AML-193 (cell line): ENCODE measurements at regions not wholly inside any gene's neighbourhood (a gene's known extent, or its start where the extent isn't known, plus 50 kb on each side); places are given as distances from the start of the nearest gene placed in this dataset.

Experiments used
- DNase-seq, 2 experiments: peaks; one replicate each; lab custom pipeline; 2025; lab: John Stamatoyannopoulos, UW

- DNase-seq: no peak
Observed at GRCh38 chr2:136404925-136405324, 287.0 kb upstream of the CXCR4 start.

GRCh38 chr2:136404176-136404575 lies 286.2 kb upstream of the CXCR4 start:
- no peak for DNase-seq

- no peak for DNase-seq
Observed at GRCh38 chr2:136402281-136402680, 284.3 kb upstream of the CXCR4 start.

GRCh38 chr2:136399667-136400289 lies 281.8 kb upstream of the CXCR4 start:
- DNase-seq: no peak

DNA sequence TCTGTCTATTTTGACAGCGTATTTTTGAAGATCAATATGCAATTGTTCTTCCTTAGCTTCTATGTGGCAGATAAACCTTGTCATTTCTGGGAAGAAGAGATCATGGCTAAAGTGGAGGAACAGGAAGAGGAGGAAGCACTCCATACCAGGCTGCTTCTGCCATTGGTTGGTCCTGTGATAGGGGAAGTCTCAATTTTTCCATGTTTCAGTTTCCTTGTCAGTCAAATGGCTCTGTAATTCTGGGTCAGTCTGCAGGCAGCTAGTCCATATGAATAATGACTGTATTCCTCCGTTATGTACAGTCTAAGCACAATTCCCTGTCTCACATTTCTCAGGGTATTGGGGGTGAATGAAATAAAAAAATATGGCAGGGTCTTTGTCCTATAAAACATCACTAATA lies 277.6 kb upstream of the CXCR4 start:
- no peak for DNase-seq

GRCh38 chr2:136394136-136395060 lies 276.4 kb upstream of the CXCR4 start:
- DNase-seq: no peak

DNA sequence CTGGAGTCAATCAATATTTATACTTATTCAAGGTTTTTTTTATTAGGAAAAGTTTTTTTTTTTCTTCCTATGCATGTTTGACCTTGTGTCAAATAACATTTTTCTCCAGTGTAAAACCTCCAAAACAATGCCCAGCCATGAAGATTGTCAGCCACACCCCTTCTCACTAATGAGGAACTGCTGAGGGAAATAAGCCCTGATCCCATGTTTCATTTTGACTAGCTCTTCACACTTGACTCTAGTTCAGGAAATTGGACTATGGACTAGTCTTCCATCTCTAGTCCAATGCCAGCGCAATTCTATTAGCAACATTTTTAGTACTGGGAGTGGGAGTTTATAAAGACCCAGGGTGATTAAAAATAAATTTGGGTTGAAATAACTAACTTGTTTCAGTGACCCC lies 275.6 kb upstream of the CXCR4 start:
- no peak for DNase-seq

DNA sequence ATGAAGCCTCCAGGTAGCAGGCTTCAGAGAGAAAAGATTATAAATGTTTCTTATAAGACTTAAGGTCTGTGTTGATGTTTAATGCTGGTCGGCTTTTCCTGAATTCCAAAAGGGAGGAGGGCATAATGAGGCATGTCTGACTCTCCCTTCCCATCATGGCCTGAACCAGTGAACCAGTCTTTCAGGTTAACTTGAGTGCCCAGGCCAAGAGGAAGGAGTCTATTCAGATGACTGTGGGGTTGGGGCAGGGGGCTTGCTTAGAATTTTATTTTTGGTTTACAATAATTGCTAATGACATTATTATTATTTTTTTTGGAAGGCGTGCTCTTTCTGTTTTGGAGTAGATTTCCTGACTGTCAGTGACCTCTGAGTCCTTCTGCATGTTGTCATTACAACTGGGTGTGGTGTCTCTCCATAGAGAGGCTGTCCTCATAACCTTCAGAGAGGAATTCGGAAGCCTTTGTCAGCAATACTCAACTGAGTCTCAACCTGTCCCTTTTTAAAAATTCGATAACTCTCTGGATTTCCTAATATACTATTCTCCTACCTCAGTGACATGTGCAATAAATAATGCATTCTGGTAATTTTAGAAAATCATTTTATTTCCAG lies 275.1 kb upstream of the CXCR4 start:
- DNase-seq: no peak

DNA sequence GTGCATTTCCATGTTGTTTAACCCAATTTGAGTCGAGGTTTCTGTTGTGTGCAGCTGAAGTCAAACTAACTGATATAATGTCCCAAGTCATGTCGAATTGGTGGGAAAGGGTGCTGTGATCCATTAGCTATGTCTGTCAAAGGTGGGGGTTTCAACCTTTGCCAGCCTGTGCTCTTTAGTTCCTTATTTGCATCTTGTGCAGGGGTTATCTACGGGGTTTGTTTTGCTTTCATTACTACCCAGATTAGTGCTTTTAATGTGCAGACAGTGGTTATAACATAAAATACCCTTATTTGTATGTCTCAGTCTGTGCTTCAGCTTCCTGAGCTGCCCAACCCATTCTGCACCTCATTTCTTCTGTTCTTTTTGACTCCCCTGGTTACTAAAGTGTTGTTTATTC lies 271.9 kb upstream of the CXCR4 start:
- no peak for DNase-seq

DNA sequence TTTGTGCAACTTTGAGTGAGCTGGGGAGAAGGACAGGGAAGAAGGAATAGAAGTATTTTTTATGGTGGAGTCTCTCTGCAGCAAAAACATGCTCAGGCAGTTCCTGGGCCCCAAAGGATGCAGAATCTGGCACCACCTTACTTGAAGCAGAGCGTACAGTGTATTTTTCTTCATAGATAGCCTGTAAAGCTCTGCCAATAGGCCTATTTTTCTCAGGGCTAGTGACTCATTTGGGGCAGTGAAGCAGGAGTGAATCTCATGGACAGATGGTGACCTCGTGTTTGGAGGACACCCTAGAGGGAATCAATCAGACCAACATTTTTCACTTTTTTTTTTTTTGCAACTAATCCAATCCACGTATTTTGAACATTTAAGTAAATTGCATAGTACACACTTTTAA lies 268.1 kb upstream of the CXCR4 start:
- no peak for DNase-seq

- peak; percentile 66 to 69 for DNase-seq
Observed at GRCh38 chr2:136384531-136385303, 266.8 kb upstream of the CXCR4 start.

DNA sequence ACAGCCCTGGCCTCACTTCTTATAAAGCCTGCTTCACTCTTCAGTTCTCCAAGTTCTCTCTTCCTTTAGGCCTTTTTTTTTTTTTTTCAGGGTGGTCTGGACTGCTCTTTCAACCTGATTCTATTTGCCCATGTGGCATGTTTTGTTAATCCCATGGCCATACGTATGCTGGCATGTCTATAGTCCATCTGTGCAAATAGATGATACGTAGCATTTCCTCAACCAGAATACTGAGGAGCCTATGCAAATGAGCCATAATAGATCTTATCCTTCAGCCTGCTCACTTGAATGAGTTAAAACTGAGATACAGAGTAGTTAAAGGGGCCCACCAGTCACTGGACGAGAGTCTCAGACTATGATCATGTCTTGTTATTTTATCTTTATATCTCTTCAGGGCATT lies 265.2 kb upstream of the CXCR4 start:
- DNase-seq: no peak

DNA sequence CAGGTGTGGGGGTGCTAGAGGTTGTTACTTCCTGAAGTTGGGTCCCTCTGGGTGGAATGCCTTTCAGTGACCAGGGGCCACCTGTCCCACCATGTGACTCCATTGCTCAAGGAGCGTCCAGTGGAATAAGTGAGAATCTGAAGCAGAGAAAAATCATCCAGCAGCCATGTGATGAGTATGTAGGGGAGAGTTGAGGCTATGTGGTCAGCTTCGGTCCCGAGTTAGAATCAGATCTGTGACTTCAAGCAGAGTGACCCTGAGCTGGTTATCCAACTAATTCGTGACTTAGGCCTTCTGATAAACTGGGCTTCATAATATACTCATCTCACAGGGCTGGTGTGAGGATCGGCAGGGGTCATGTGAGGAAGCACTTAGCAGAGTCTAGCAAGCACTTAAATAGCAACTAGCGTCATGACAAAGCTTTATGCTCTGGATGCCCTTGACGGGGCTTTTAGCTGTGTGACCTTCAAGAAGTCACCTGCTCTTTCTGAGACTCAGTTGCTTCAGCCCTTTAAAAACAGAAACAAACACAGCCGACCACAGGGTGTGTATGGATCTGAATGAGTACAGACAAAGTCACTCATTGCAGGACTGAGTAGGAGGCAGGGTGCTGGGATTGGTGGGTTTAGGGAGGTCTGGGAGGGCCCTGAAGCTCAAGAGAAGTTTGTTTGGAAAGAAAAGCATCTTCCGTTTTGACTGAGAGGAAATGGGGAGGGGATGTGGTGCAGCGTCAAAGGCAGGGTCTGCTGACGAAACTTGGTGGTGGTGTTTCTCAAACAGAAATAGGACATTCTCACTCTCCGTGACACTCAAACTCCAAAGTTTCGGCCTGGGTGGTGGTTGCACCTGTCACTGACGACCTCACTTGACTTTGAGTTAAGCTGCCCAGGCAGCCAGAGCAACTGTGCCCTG lies 264.0 kb upstream of the CXCR4 start:
- DNase-seq: peak; percentile 83 to 89

DNA sequence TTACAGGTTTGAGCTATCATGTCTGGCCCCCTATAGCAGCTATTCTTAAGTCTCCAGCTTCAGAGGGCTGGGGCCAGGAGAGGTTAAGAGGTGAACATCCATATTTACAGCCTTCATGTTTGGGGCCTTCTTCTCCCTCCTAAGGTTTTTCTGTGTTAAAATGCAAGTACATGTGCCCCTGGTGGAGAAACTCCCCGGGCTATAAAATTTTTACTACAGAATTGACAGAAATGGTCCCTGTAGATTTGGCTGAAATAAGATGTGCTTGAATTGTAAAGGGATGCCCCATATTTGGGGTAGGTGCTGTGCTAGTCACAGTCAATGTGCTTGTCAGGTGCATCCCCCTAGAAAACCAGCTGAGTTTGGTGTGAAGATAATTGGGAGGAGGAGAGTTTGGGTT lies 263.3 kb upstream of the CXCR4 start:
- DNase-seq: no peak

DNA sequence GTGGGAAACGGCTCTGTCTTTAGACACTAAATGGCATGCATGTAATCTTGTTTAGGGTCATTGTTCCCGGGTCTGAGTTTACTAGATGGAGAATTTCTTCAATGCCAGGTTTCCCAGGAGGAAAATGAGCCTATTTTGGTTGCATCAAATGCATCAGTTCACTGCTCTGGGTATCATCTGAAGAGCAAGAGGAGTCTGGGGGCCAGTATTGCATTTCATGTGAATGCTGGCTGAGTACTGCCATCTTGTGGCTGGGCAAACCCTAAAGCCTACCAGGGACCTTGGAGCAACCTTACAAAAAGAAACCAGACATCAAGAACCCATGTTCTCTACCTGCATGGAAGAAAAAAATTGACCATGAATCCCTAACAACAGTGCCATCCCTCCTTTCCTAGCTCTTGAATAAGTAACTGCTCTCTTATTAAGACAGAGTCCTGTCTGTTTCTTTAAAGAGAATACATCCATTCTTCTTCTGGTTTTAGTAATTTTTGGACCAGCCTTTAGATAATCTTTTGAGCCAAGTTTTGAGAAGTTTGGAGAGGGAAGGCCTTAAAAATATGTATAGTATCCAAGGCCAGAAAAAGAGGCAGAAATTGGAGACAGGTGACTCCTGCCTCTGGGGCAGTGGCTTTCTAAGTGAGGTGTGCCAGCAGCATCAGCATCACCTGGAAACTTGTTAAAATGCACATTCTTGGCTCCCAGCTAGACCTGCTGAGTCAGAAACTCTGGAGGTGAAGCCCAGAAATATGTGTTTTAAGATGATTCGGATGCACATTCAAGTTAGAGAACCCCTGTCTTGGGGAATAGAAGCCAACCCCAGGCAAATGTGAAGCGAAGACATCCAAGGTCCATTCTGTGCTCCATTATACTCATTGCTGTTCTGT lies 261.0 kb upstream of the CXCR4 start:
- DNase-seq: peak; percentile 69 to 81

- DNase-seq: no peak
Observed at GRCh38 chr2:136377423-136378382, 259.8 kb upstream of the CXCR4 start.

DNA sequence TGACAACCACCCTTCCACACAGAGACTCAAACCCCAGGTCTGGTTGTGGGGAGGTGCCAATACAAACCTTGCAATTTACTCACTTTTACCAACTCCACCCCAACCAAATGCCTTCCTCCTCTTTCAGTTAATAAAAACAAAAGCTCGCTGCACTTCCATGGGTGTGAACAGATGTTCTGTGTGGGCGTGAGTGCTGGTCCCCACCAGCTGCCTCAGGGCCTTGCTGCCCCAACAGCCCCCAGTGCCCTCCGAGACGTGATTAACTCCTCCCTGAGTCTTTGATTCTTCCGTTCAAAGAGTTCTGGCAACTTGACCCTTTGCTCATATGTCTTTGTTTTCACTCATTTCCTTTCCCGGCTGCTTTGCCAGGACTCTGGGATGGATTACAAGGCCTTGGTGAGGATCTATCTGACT lies 258.9 kb upstream of the CXCR4 start:
- DNase-seq: no peak

DNA sequence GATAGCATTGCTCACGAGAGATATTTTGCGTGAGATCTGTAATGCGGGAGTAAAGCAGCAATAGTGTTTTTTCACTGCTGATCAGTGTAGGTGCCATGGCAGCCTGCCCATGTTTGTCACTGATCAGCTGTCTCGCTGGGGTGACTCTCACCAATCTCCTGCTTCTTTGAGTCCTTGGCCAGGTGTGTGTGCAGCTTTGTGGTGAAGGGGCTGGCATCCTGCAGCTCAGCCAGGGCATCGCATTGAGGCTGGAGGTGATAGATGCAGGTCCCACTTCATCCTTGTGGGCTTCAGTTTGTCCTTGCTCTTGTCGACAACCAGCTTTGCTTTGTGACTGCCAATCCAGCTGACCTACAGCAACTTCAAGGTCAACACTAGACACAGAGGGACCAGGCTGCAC lies 258.3 kb upstream of the CXCR4 start:
- no peak for DNase-seq
